GM04504 (cell line): ENCODE measurements at regions not wholly inside any gene's neighbourhood (a gene's known extent, or its start where the extent isn't known, plus 50 kb on each side); places are given as distances from the start of the nearest gene placed in this dataset.

ENCODE experiments used
- DNase-seq: peaks from one replicate; pipeline ENCODE4 v3.0.0-alpha.2; 2012; ENCODE audit warnings: low read depth

DNA sequence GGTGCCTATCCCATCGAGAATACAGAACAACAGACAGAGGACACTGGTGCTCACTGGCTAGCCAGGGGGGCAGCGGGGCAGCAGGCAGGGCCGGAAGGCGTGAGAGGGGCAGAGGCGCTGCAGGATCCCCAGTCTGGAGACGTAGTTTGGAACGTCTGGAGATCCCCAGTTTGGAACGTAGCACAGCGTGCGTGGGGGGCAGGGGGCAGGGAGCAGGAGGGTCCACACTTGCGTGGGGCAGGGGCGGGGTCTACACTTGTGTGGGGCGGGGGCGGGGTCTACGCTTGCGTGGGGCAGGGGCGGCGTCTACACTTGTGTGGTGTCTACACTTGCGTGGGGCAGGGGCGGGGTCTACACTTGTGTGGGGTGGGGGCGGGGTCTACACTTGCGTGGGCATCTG, 107.2 kb downstream of the DACT2 start:
- no peak for DNase-seq

DNA sequence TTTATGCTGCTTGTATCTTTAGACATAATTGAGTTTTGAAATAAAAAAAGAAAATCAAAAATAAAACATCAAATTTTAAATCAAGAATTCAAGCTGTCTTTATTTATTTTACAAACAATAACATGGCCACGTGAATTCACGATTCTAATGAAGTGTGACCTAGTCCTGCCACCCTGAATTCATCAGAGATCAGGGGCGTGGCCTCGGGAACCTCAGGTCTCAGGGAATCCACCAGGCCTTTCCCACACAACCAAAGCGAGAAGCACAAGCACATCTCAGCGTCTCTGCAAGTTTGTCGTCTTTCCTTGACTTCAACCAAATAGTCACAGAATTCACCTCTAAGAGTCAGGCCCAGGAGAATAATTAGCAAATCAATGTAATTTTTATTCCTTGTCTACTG, 107.9 kb downstream of the DACT2 start:
- no peak for DNase-seq

DNA sequence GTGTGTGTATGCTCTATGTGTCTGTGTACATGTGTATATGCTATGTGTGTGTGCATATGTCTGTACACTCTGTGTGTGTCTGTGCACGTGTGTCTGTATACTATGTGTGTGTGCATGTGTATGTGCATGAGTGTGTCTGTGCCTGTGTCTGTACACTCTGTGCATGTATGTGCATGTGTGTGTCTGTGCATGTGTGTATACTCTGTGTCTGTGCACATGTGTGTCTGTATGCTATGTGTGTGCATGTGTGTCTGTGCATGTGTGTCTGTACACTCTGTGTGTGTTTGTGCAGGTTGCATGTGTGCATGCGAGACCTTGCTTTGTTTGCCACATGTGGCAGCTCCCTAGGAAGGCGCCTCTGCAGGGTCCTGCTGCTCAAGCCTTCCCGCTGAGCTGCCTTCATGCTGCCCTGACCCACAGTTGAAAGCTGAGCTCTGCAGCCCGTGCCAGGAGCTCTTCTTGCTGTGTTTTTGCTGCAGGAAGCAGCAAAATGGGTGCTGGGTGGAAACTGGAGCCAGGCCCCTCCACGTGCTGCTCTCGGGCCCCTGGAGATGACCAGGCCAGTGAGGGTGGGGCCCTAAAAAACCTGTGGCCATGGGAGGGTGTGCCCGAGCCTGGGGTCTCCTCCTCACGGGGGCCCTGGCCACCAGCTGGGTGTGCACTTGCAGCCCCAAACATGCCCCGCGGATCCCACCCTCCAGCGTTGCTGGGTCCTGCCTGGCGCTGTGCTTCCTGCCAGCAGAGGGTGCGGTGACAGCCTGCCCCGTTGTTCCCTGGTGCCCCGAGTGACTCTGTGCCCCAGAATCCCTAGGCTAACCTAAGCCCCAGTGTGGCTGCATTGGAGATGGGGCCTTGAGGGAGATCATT, 109.1 kb downstream of the DACT2 start:
- DNase-seq, result no peak

DNA sequence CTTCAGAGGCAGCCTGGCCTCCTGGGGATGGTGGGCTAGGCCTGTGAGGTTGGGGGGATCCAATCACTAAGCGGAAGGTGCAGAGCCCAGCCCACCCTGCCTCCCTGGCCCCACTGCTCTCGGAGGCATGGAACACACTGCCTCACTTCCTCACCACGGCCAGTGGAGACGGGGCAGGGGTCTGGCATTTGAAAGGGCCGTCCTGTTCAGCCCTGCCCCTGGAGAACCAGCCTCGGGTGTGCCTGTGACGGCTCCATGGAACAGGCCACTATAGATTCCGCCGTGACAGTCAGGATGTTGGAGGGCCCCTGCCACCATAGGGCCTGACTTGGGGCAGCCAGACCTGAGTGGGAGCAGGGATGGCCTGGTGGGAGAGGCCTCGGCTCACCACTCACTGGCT, 110.2 kb downstream of the DACT2 start:
- DNase-seq, result no peak

DNA sequence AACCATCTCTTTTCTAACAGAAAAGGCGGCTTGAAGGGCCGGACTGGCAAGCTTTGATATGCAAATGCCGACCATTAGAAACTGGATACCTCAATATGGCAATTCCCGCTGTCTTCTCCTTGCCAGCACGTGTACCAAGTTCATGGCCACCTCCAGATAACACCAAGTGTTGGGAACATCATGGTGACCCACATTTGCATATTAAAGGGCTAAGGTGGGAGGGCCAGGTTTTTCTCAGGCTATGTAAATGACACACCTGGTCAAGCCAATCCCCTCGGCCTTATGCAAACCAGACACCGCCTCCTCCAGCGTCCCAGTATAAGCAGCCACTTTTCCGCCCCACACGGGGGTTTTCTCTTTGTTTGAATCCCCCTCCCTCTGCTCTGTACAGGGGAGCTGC, 110.7 kb downstream of the DACT2 start:
- DNase-seq, result no peak

DNA sequence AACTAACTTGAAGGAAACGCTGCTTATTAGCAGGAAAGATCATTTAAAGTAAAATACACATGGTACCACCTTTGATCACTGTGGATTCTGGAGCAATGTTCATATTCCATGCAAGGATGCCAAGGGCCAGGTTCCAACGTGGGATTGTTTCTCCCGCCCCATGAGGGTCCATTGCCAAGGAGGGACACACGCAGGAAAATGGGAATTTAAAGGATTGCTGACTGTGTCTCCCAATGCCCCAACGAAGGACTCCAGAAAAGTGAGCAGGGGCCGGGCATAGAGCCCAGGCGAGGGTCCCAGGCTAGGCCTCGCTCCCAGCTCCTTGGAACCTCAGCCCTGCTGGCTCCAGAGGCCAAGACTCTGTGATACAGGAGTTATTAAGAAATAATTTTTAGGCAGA, 111.2 kb downstream of the DACT2 start:
- DNase-seq, result no peak

DNA sequence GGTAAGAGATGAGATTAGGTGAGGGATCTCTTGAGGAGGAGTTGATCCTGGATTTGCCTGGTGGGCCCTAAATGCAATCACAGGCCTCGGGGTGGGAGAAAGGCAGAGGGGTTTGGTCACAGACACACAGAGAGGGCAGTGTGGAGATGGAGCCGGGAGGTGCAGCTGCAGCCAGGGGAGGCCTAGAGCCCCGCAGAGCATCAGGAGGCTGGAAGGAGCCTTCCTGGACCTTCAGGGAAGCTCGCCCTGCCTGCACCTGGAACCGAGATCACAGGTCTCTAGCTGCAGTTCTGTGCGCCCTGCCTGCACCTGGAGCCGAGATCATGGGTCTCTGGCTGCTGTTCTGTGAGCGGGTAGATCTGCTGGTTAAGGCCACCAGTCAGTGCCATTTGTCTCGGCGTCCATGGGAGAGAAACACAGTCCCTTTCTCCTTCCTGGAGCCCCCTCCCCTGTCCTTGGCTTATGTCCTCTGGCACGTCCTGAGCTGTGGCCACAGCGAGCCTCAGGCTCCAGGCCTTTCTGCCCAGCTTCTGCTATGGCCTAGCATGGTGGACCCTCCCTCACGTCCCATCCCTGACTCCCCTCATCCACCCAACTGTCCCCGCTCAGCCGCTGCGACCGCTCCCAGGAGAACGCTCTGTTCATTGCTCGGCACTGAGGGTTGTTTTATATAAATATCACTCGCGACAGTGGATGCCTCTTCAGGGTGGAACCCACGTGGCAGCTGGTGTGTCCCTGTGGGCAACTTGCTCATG, 112.0 kb downstream of the DACT2 start:
- DNase-seq, result no peak

DNA sequence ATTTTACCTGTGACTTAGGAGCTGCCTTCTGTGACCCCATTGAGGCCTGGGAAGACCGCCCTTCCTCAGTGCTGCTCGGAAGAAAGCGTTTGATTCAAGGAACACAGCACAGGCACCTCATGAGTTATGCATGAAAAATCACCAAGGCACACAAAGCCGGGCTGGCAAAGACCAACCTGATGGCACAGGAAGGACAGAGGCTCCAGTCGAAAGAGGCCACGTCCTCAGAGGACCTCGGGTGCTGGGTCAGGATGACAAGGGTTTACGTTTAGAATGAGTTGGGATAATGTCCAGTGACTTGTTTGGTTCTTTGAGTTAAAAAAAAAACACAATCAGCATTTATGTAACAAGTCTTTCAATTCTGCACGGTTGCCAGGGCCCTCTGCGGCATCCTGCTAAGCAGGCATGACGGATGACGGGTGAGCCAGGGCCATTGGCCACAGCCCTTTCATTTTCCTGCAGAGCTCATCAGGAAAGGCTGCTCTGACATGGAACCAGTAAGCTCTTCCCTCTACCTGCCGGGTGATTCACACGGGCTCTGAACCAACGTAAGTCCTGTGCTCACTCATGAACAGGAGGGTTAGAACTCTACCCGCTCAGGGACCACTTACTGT, 112.8 kb downstream of the DACT2 start:
- DNase-seq, result no peak

DNA sequence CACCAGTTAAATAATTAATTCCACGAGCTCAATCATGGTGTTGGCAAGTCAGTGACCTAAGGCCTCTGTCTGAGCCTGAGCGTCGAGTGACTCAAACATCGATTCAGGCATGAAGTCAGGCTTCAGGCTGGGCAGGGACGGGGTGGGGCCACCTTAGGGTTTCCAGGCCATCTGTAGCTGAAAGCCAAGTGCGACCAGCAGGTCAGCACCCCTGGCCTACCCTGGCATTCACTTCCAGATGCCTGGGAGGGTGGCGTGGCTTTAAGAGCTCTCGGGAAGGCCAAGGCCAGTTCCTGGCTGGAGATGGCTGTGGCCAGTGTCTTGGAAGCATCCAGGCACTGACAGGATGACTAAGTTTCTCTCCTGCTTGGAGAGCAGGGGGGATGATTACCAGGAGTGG, 113.4 kb downstream of the DACT2 start:
- DNase-seq, result no peak

DNA sequence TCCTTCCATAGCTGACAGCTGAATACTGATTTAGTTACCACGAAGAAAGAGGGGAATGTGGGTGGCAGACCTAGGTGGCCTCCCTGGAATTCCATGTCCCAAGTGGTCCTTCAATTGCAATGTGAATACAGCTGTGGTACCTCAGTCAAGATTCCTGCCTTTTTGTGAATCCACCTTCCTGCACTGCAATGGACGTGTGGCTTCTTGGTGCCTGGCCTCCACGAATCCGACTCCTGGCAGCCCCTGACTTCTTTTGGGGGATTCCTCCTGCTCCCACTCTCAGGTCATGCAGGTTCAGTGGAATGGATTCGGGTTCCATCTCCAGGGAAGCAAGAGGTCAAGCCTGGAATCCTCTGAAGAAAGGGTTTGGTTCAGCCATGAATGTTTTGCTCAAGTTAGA, 117.8 kb downstream of the DACT2 start:
- no peak for DNase-seq

DNA sequence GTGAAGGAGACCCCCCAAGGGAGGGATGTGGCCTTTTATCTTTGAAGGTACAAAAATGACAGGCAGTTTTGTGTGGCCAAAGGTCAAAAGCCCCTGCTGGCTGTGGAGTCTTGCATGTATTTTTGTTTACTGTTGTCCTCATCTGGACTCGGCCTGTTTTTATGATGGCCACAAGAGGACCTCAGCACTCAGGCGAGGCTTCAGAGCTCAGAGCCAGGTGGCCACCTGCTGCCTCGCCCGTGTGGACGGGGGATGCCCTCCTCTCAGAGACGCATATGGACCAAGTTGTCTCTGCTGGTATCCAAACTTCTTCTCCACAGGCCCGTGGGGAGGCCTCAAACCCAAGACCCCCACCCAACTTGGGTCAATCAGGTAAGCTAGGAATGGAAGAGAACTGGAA, 118.2 kb downstream of the DACT2 start:
- no peak for DNase-seq

DNA sequence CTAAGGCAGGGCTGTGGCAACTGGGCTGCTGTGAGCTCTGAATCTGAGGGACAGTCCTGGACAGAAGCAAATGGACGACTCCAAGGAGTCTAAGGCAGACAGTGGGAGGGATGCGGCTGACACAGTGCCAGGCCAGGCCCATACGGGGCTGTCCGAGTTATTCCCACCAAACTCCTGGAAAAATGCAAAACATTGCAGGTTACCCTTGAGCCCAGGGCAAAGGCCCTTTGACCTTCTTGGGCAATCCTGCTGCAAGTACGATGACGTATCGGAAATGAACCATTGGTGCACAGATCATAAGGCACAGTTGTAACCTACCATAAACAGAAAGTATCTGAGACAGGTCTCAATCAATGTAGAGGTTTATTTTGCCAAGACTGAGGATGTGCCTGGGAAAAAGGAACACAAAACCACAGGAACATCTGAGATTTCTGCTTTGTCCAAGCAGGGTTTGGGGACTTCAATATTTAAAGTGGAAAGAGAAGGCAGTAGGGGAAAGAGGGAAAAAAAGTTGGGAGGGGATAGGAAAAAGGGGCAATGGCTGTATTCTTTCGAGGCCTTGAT, 118.9 kb downstream of the DACT2 start:
- DNase-seq, result no peak

DNA sequence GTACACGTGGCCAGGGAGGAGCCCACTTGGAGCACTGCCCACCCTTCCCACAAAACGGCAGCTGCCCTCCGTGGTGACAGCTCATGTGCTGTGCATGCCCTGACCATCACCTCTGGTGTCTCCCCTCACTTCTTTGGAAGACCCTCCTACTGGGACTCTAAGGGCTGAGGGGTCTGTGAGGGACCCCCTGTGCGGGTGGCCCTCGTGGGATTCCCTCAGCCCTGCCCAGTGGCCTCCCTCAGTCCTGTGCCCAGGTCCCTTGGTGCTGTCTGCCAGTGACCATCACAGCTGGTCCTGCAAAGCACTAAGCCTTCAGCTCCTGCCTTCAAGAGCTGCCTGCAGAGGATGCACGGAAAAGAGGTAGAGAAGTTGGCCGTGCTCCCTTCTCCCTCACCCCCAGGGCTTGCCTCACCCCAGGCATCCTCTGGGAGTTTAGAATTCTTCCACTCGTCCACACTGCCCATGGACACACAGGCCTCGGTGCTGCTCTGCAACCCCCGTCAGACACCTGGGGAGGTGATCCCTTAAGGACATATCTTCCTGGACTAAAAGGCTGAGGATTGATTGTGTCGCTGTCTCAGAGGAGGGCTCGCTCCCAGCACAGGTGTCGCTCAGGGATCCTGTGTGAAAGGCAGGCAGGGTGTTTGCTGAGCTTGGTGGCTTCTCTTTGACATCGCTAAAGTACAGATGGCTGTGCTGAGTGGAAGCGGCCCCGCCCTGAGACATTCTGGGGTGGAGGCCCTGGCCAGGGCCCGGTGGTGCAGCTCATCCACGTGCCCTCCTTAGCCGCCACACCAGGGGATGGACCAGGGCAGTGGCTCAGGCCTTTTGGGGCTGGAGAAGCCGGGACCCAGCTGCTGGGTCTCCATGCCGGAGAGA, 119.5 kb upstream of the FRMD1 start:
- no peak for DNase-seq

DNA sequence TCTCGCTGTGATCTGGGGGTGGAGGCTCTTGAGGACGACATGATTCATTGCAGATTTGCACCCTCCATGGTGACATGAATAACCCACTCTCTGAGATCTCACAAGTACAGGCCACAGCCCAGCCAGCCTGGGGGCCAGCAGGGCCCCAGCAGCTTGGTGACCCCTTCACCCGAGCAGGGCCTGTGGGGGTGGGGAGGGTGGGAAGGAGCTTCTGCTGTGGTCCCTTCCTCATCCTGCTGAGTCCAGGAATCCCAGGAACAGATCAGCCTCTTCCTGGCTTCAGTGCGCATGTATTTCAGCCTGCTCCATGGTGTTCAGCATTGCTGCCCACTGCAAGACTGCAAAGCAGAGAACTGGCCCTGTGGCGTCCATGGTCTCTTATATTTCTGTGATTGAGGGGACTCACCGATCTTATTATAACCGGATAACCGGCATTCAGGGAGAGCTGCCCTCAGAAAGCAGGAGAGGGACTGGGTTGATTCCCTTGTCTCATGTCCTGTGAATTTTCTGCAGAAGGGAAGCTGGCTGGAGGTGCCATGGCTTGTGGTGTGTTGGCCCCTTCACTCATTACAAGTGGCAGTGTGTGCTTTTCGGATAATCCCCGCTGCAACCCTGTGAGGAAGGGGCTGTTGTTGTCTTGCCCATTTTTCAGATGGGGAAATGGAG, 118.8 kb upstream of the FRMD1 start:
- DNase-seq, result no peak

DNA sequence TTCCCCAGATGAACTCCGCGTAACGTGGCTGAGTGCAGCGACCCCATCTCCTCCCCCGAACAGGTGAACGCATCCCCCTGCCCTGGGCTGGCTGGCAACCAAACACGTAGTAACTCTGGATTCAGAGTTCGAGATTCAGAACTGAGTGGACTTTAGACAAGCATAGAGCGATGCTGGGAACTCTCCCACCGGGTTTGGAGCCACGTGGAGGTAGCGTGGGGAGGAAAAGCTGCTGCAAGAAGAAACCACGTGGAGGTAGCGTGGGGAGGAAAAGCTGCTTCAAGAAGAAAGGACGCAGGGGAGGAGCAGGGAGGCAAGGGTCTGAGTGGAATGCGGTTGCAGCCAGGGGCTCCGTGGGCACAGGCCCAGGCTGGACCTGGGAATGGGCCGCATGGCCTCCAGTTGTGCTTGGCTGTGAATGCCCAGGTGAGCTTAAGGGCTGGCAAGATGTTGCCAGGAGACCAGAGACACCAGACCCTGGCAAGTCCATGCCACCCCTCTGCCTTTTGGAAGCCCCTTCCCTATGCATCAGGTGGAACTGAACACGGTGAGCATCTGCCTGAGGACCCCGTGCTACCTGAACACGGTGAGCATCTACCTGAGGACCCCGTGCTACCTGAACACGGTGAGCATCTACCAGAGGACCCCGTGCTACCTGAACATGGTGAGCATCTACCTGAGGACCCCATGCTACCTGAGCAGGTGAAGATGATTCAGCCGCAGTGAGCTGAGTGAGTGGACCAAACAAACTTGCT, 118.0 kb upstream of the FRMD1 start:
- DNase-seq, result no peak

DNA sequence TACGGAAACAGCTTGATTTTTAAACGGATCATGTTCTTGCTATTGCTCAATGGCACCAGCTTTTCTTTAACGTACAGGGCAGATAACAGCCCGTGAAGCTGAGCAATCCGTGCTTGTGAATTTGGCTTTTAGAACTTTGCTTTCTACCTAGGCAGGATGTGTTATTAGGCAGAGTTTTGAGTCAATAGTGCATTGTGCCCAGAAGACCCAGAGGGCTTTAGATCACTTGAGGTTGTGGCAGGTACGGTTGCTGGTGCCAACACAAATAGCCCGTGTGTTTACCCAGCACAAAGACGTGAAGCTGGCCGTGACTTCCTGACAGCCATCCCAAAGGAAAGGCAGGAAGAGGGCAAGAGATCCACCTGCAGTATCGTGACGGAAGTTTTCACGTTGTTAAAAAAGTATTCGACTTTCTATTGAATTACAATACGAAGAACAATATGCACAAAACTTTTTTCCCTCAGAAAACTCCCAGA, 117.4 kb upstream of the FRMD1 start:
- DNase-seq, result no peak

DNA sequence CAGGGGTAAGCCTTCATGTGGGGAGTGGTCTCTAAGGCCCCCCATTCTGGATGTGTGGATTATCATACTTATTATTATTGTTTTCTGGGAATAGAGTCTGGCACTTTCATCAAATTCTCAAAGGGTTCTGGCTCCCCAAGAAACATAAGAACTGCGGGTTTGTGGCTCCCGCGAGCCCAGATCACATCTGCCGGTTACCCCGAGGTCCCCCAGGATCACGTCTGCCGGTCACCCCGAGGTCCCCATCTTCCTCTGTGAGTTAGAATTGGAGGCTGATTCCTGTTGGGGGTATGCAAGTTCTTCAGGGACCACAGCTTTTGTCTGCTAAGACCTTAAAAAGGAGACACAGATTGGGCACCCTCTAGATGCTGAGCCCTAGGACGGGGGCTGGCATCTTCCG, 116.7 kb upstream of the FRMD1 start:
- no peak for DNase-seq

DNA sequence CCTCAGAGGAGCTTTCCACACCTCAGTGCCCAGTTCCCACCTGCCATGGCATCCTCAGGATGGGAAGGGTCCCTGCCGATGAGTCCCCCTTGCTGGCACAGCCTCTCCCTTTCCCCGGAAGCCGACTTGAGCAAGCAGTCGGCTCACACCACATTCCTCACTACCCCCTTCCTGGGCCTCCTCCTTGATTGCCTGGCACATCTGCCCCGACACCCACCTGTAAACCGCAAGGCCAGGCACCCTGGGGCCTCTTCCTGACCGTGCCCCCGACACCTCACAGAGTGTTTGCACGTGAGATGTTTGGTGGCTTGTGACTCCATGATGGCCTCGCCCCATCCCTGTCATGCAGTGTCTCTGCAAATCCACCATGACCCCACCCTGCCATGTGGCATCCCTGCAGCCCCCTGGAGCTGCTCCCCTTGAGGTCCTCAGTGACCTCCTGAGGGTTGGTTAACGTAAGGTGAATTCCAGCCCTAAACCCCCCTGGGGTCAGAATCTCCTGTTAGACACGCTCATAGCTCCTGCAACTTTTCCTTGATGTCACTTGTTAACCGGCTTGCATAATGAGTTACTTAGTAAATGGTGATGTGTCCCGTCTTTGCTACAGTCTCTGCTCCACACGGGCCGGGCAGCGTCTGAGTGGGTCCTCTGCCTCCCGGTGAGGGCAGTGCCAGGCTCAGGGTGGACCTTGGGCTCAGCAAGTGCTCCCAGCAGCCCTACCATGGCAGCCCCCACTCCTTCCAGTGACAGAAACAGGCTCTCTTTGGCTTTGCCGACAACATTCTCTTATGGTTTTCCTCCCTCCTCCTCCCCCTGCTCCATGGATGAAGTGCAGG, 115.9 kb upstream of the FRMD1 start:
- no peak for DNase-seq
